HEK293 (cell line): ENCODE measurements at regions not wholly inside any gene's neighbourhood (a gene's known extent, or its start where the extent isn't known, plus 50 kb on each side); places are given as distances from the start of the nearest gene placed in this dataset.
"Not testable (repeated sequence)": the region's sequence is repeated elsewhere in the genome, so short reads cannot be mapped to it uniquely, and the experiment has no call there.

Source experiments
- CTCF ChIA-PET: fragments of 350-600 bp; formaldehyde crosslinking; extraction: SDS; loops from one replicate; lab custom pipeline; 2021; ENCODE audit warnings: antibody characterized with exemption; lab: Yijun Ruan, JAX
- POLR2A ChIA-PET: fragments of 300-600 bp; formaldehyde crosslinking; extraction: SDS; loops from one replicate; lab custom pipeline; 2020; ENCODE audit warnings: antibody characterized with exemption, inconsistent platforms; lab: Yijun Ruan, JAX
- H3K27ac ChIP-seq: fragments of 200-500 bp; sonication (Bioruptor generic); 2 replicates; pipeline ENCODE4 v1.5.1; 2014; ENCODE audit warnings: low read depth, low read length, control low read depth, inconsistent platforms; ENCODE audit errors: extremely low read depth
- H3K36me3 ChIP-seq, 2 experiments: fragments of 200-500 bp in 1 of 2; sonication (Bioruptor generic) in 1 of 2; 1 replicate in 1 of 2; 2 replicates in 1 of 2; pipeline ENCODE4 v1.5.1; 2014 to 2017; ENCODE audit warnings: inconsistent platforms in 2 of 2, low read length in 2 of 2; ENCODE audit not compliant: control insufficient read depth in 2 of 2, insufficient read depth in 1 of 2
- H3K4me1 ChIP-seq: fragments of 200-500 bp; sonication (Bioruptor generic); 2 replicates; pipeline ENCODE4 v1.5.1; 2014; ENCODE audit warnings: mild to moderate bottlenecking, low read length, inconsistent platforms; ENCODE audit not compliant: control insufficient read depth, insufficient read depth
- H3K4me3 ChIP-seq: 2 replicates; pipeline ENCODE4 v1.5.1; 2011; ENCODE audit warnings: low read depth, mild to moderate bottlenecking, control low read depth, low read length, moderate library complexity
- H3K9me3 ChIP-seq: fragments of 200-500 bp; sonication (Bioruptor generic); 2 replicates; pipeline ENCODE4 v1.5.1; 2014; ENCODE audit warnings: low read depth, low read length, inconsistent platforms; ENCODE audit not compliant: control insufficient read depth, insufficient read depth
- IKZF3 ChIP-seq: fragments of 450-650 bp; IDR thresholded peaks from 2 replicates; pipeline ENCODE4 v1.5.0; 2018; ENCODE audit warnings: missing biosample characterization, mild to moderate bottlenecking, missing genetic modification characterization, moderate library complexity
- MYNN ChIP-seq: fragments of 450-650 bp; formaldehyde crosslinking; IDR thresholded peaks from 2 replicates; pipeline ENCODE4 v1.5.1; 2016; ENCODE audit warnings: missing biosample characterization, missing genetic modification characterization, borderline replicate concordance
- ZBTB21 ChIP-seq: fragments of 450-650 bp; formaldehyde crosslinking; IDR thresholded peaks from 2 replicates; pipeline ENCODE4 v1.5.1; 2017; ENCODE audit warnings: missing biosample characterization, missing genetic modification characterization
- ZFP41 ChIP-seq: fragments of 450-650 bp; formaldehyde crosslinking; IDR thresholded peaks from 2 replicates; pipeline ENCODE4 v1.5.1; 2016; ENCODE audit warnings: missing biosample characterization, missing genetic modification characterization, borderline replicate concordance
- ZNF148 ChIP-seq: fragments of 450-650 bp; formaldehyde crosslinking; IDR thresholded peaks from 2 replicates; pipeline ENCODE4 v1.5.0; 2017; ENCODE audit warnings: missing biosample characterization, missing genetic modification characterization, borderline replicate concordance
- ZNF175 ChIP-seq: fragments of 450-650 bp; formaldehyde crosslinking; IDR thresholded peaks from 2 replicates; pipeline ENCODE4 v1.5.1; 2016; ENCODE audit warnings: missing biosample characterization, missing genetic modification characterization
- ZNF2 ChIP-seq: fragments of 450-650 bp; formaldehyde crosslinking; IDR thresholded peaks from 2 replicates; pipeline ENCODE4 v1.5.1; 2016; ENCODE audit warnings: missing biosample characterization, missing genetic modification characterization
- ZNF426 ChIP-seq: fragments of 450-650 bp; formaldehyde crosslinking; IDR thresholded peaks from 2 replicates; pipeline ENCODE4 v1.5.1; 2017; ENCODE audit warnings: missing biosample characterization, missing genetic modification characterization, mild to moderate bottlenecking, inconsistent platforms, moderate library complexity
- ZNF624 ChIP-seq: fragments of 450-650 bp; formaldehyde crosslinking; IDR thresholded peaks from 2 replicates; pipeline ENCODE4 v1.5.1; 2017; ENCODE audit warnings: missing biosample characterization, missing genetic modification characterization
- ZNF664 ChIP-seq: fragments of 450-650 bp; formaldehyde crosslinking; IDR thresholded peaks from 2 replicates; pipeline ENCODE4 v1.5.1; 2016; ENCODE audit warnings: missing biosample characterization, missing genetic modification characterization
- ZNF76 ChIP-seq: fragments of 450-650 bp; formaldehyde crosslinking; IDR thresholded peaks from 2 replicates; pipeline ENCODE4; 2016; ENCODE audit warnings: low read depth, missing biosample characterization, missing genetic modification characterization, borderline replicate concordance
- ZSCAN18 ChIP-seq: fragments of 450-650 bp; formaldehyde crosslinking; IDR thresholded peaks from 2 replicates; pipeline ENCODE4 v1.5.1; 2016; ENCODE audit warnings: missing biosample characterization, missing genetic modification characterization
- ZXDB ChIP-seq: fragments of 450-650 bp; formaldehyde crosslinking; IDR thresholded peaks from 2 replicates; pipeline ENCODE4 v1.5.1; 2016; ENCODE audit warnings: missing biosample characterization, missing genetic modification characterization
- TF ChIP-seq, protein P1 (sequence below): fragments of 450-650 bp; formaldehyde crosslinking; IDR thresholded peaks from 2 replicates; pipeline ENCODE4 v1.5.1; 2016; ENCODE audit warnings: missing biosample characterization, missing genetic modification characterization
- TF ChIP-seq, protein P2 (sequence below): fragments of 450-650 bp; formaldehyde crosslinking; conservative IDR thresholded peaks from 2 replicates; pipeline ENCODE4 v1.5.1; 2016; ENCODE audit warnings: low read depth, missing biosample characterization, missing genetic modification characterization

GRCh38 chr2:106333253-106333873, 134.8 kb downstream of the RGPD3 start:
- POLR2A ChIA-PET, H3K4me1 ChIP-seq, CTCF ChIA-PET, H3K36me3 ChIP-seq, H3K9me3 ChIP-seq, H3K27ac ChIP-seq, H3K4me3 ChIP-seq: not testable (repeated sequence)

DNA sequence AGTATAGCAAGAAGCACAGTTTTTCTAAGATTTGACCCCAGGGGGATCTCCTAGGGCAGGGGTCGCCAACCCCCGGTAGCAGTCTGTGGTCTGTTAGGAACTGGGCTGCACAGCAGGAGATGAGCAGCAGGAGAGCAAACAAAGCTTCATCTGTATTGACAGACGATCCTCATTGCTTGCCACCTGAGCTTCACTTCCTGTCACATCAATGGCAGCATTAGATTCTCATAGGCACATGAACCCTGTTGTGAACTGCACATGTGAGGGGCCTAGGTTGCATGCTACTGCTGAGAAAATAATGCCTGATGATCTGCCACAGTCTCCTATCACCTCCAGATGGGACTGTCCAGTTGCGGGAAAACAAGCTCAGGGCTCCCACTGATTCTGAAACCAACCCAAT, 136.2 kb downstream of the RGPD3 start:
- no peak overlapping the region for H3K27ac ChIP-seq
- CTCF ChIA-PET: no interaction called here
- no peak for TF ChIP-seq ZNF624 (tag by site-specific recombination)
- TF ChIP-seq ZNF175 (tag by site-specific recombination): no peak
- TF ChIP-seq ZNF76 (tag by site-specific recombination): no peak
- no peak for TF ChIP-seq IKZF3
- TF ChIP-seq ZNF148 (tag by site-specific recombination): no peak
- TF ChIP-seq MYNN (tag by site-specific recombination): no peak
- TF ChIP-seq ZSCAN18 (tag by site-specific recombination): no peak
- TF ChIP-seq ZNF664: no peak
- no peak for TF ChIP-seq ZNF2 (tag by site-specific recombination)
- TF ChIP-seq, protein P1, sequence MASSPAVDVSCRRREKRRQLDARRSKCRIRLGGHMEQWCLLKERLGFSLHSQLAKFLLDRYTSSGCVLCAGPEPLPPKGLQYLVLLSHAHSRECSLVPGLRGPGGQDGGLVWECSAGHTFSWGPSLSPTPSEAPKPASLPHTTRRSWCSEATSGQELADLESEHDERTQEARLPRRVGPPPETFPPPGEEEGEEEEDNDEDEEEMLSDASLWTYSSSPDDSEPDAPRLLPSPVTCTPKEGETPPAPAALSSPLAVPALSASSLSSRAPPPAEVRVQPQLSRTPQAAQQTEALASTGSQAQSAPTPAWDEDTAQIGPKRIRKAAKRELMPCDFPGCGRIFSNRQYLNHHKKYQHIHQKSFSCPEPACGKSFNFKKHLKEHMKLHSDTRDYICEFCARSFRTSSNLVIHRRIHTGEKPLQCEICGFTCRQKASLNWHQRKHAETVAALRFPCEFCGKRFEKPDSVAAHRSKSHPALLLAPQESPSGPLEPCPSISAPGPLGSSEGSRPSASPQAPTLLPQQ: no peak
- TF ChIP-seq ZFP41: no peak
- no peak for TF ChIP-seq ZNF426
- no peak for TF ChIP-seq ZBTB21
- TF ChIP-seq, protein P2, sequence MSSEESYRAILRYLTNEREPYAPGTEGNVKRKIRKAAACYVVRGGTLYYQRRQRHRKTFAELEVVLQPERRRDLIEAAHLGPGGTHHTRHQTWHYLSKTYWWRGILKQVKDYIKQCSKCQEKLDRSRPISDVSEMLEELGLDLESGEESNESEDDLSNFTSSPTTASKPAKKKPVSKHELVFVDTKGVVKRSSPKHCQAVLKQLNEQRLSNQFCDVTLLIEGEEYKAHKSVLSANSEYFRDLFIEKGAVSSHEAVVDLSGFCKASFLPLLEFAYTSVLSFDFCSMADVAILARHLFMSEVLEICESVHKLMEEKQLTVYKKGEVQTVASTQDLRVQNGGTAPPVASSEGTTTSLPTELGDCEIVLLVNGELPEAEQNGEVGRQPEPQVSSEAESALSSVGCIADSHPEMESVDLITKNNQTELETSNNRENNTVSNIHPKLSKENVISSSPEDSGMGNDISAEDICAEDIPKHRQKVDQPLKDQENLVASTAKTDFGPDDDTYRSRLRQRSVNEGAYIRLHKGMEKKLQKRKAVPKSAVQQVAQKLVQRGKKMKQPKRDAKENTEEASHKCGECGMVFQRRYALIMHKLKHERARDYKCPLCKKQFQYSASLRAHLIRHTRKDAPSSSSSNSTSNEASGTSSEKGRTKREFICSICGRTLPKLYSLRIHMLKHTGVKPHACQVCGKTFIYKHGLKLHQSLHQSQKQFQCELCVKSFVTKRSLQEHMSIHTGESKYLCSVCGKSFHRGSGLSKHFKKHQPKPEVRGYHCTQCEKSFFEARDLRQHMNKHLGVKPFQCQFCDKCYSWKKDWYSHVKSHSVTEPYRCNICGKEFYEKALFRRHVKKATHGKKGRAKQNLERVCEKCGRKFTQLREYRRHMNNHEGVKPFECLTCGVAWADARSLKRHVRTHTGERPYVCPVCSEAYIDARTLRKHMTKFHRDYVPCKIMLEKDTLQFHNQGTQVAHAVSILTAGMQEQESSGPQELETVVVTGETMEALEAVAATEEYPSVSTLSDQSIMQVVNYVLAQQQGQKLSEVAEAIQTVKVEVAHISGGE (tag by site-specific recombination): no peak
- TF ChIP-seq ZXDB (tag by site-specific recombination): no peak
- TF ChIP-seq, all 188 proteins: peak for 0

GRCh38 chr2:106330384-106331261, 136.5 kb upstream of the UXS1 start:
- H3K27ac ChIP-seq, H3K4me1 ChIP-seq, H3K9me3 ChIP-seq, H3K4me3 ChIP-seq, H3K36me3 ChIP-seq, POLR2A ChIA-PET: not testable (repeated sequence)
- CTCF ChIA-PET: interaction anchor here (0.7 kb wide), 1 partner anchor 1068 kb away, joined by 4 read pairs; no protein-coding TSS in a partner anchor

More for the DNA sequence above, 136.2 kb downstream of the RGPD3 start:
- POLR2A ChIA-PET: no interaction called here
- H3K36me3 ChIP-seq: no peaks in the 10 kb centered on the region
- no peaks in the 10 kb centered on the region for H3K4me1 ChIP-seq
- no peaks in the 10 kb centered on the region for H3K9me3 ChIP-seq
- H3K4me3 ChIP-seq: no peak overlapping the region
